ENCODE measurements at regions not wholly inside any gene's neighbourhood (a gene's known extent, or its start where the extent isn't known, plus 50 kb on each side); places are given as distances from the start of the nearest gene placed in this dataset.
A peak's percentile ranks its signal among the peaks of the same experiment; 100 is the strongest.

DNA sequence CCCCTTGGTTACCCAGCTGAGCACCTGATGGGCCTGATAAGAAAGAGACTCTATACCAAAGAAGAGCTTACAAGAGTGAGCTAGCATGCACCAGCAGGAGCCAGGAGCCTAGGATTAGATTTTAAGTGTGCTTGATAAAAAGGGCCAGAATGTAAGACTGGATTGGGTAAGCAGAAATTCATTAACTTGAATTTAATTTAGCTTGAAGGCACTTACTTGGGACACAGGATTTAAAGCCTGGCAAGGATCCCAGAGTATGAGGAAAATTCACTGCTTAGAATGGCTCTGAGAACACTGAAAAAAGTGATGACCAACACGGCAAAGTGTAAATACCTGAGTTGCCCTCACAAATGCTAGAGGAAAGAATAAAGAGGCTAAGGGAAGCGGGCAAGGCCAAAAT lies 91.3 kb upstream of the RBBP8 start:
- DNase-seq (ENCODE audit: low read depth) = no peak
- TF ChIP-seq, protein P1, sequence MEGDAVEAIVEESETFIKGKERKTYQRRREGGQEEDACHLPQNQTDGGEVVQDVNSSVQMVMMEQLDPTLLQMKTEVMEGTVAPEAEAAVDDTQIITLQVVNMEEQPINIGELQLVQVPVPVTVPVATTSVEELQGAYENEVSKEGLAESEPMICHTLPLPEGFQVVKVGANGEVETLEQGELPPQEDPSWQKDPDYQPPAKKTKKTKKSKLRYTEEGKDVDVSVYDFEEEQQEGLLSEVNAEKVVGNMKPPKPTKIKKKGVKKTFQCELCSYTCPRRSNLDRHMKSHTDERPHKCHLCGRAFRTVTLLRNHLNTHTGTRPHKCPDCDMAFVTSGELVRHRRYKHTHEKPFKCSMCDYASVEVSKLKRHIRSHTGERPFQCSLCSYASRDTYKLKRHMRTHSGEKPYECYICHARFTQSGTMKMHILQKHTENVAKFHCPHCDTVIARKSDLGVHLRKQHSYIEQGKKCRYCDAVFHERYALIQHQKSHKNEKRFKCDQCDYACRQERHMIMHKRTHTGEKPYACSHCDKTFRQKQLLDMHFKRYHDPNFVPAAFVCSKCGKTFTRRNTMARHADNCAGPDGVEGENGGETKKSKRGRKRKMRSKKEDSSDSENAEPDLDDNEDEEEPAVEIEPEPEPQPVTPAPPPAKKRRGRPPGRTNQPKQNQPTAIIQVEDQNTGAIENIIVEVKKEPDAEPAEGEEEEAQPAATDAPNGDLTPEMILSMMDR (conservative IDR thresholded peaks at IDR 0.05; ENCODE audit: low read depth, low read length) = no peak
- no peak overlapping the region for H3K4me3 ChIP-seq (ENCODE audit: low read depth, low read length)

DNA sequence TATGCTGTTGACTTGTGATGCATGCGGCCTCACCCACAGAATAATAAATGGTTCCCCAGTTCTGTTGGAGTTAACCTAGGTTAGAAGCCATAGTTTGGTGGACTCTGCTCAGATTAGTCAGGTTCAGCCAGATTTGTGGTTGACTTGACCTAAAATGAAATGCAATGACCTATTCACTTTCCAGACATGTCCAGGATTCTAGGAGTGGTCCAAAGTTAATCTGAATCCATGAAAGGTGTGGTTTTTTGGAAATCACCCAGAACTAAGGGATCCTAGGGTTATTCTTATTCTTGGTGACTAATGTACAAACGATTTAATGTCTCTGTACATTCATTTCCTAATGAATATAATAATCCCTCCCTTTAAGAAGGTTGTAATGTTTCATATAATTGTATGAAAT lies 88.9 kb upstream of the RBBP8 start:
- no peak for DNase-seq (ENCODE audit: low read depth)
- H3K4me3 ChIP-seq (ENCODE audit: low read depth, low read length) = no peak overlapping the region
- TF ChIP-seq, protein P1 (conservative IDR thresholded peaks at IDR 0.05; ENCODE audit: low read depth, low read length) = no peak

DNA sequence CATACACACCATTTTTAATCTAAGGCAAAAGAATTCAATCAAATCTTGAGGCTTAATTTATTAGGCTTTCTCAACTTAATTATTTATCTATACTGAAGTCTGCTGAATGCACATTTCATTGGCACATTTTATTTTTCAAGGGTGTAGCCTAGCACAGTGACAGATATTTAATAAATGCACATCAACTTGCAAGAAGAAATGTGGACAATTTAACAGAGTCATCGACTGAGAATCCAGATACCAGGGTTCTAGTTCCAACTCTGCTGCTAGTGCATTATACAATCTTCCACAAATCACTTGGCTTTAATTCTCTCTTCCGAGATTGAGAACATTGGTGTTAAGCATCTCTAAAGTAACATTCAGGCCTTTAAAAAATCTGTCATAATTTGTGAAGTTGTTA lies 88.5 kb upstream of the RBBP8 start:
- H3K4me3 ChIP-seq (ENCODE audit: low read depth, low read length) = no peak overlapping the region
- no peak for DNase-seq (ENCODE audit: low read depth)
- TF ChIP-seq, protein P1 (conservative IDR thresholded peaks at IDR 0.05; ENCODE audit: low read depth, low read length) = no peak

DNA sequence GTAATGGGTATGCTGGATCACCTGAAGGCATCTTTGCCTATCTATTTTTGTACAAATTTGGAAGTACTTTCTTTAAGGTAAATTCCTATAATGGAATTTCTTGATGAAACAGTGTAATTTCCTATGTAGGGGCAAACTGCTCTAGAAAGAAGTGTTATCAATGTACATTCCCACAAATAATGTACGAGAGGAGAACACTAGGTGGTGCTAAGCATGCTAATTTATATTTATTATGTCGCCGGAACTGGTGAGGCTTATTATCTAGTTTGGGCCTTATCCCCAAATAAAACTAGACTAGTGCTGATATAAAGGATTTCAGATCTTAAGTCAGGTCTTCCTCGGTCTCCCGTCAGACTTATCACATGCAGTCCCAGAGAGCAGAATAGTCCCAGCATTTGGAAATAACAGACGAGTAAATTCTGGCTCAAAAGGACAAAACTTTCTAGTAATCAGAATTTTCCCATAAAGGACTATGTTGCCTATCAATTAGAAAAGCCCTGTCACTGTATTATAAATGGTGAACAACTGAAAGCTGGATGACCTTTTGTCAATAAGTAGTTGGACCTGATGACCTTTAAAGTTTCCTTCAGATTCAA lies 86.9 kb upstream of the RBBP8 start:
- peak; percentile 63 for DNase-seq (ENCODE audit: low read depth)
- H3K4me3 ChIP-seq (ENCODE audit: low read depth, low read length) = no peak overlapping the region
- TF ChIP-seq, protein P1 (conservative IDR thresholded peaks at IDR 0.05; ENCODE audit: low read depth, low read length) = peak; percentile 58

DNA sequence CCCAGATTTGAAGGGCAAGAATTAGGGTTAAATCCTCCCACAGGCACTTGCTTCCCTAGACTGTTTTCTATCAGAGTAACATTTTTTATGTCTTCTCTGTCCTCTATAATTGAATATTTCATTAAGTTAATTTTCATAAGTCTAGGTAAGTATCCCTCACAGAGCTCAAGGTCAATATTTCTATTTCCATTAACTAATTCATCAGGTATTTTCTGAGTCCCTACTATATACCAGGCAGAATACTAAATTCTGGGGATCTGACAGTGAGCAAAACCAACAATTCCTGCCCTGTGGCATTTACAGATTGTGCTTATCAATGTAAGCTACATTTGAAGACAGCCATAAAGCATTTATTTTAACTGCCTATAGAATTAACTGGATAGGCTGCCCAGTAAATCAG lies 86.4 kb upstream of the RBBP8 start:
- DNase-seq (ENCODE audit: low read depth) = no peak
- no peak overlapping the region for H3K4me3 ChIP-seq (ENCODE audit: low read depth, low read length)
- TF ChIP-seq, protein P1 (conservative IDR thresholded peaks at IDR 0.05; ENCODE audit: low read depth, low read length) = no peak

DNA sequence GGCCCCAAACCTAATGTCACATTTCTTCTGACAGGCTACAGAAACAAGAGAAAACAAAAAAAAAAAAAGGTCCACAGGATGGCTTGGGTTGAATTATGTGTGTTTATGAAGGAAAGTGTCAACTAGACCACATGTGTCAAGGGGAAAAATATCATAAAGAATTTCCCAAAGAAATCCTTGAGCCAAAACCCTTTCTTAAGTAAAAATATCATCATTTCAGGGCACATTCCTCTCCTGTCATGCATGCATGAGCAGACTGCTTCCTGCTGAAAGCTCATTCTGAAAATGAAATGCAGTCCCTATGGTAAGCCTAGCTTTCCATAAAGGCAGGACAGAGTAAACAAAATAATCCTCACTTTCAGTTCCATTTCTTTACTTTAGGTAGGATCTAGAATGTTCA lies 85.7 kb upstream of the RBBP8 start:
- TF ChIP-seq, protein P1 (conservative IDR thresholded peaks at IDR 0.05; ENCODE audit: low read depth, low read length) = no peak
- DNase-seq (ENCODE audit: low read depth) = peak; percentile 75

DNA sequence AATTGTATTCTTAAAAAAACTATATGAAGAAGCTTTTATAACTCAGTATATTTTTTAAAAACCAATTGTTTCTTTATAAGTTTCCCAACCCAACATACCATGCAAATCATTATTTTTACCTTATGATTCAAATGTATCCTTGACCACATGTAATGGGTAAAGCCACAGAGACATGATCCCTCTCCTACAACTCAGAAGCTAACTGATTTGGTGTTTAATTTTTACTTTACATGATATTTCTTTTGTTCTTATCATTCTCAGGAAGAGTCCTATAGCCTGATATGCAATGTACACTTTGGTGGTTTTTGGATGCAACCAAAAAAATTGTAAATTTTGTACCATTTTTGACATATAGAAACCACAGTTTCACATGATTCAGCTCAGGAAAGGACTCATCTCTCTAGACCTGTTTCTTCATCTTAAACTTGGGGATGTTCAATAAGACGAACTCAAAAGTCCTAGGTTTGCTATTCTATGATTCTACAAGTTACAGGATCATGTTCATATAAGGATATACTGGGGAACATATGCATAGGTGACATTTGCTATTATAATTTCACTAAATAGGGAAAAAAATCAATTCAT lies 85.2 kb upstream of the RBBP8 start:
- no peak overlapping the region for H3K4me3 ChIP-seq (ENCODE audit: low read depth, low read length)
- no peak for DNase-seq (ENCODE audit: low read depth)
- TF ChIP-seq, protein P1 (conservative IDR thresholded peaks at IDR 0.05; ENCODE audit: low read depth, low read length) = no peak

More for the DNA sequence above, 85.7 kb upstream of the RBBP8 start:
- no peak overlapping the region for H3K4me3 ChIP-seq (ENCODE audit: low read depth, low read length)
